ENCODE measurements at regions not wholly inside any gene's neighbourhood (a gene's known extent, or its start where the extent isn't known, plus 50 kb on each side); places are given as distances from the start of the nearest gene placed in this dataset.
"Not testable (repeated sequence)": the region's sequence is repeated elsewhere in the genome, so short reads cannot be mapped to it uniquely, and the experiment has no call there.

GRCh38 chr9:90523958-90524357, 118.7 kb downstream of the DIRAS2 start:
- DNase-seq (ENCODE audit: low read depth) = no peak
- no peak for TF ChIP-seq CTCF (IDR thresholded peaks at IDR 0.05; ENCODE audit: low read length, missing control alignments)
- H3K4me3 ChIP-seq (replicated peaks; ENCODE audit: low read depth, low read length) = no peak overlapping the region

GRCh38 chr9:90526386-90526785, 116.2 kb downstream of the DIRAS2 start:
- H3K4me3 ChIP-seq (replicated peaks; ENCODE audit: low read depth, low read length) = no peak overlapping the region
- DNase-seq (ENCODE audit: low read depth) = no peak
- no peak for TF ChIP-seq CTCF (IDR thresholded peaks at IDR 0.05; ENCODE audit: low read length, missing control alignments)

GRCh38 chr9:90536094-90536493, 106.5 kb downstream of the DIRAS2 start:
- not testable (repeated sequence) for H3K4me3 ChIP-seq (replicated peaks; ENCODE audit: low read depth, low read length); DNase-seq (ENCODE audit: low read depth)

GRCh38 chr9:90538566-90538965, 104.1 kb downstream of the DIRAS2 start:
- no peak for TF ChIP-seq CTCF (IDR thresholded peaks at IDR 0.05; ENCODE audit: low read length, missing control alignments)
- DNase-seq (ENCODE audit: low read depth) = no peak
- no peak overlapping the region for H3K4me3 ChIP-seq (replicated peaks; ENCODE audit: low read depth, low read length)

GRCh38 chr9:90539286-90539685, 103.3 kb downstream of the DIRAS2 start:
- no peak for TF ChIP-seq CTCF (IDR thresholded peaks at IDR 0.05; ENCODE audit: low read length, missing control alignments)
- H3K4me3 ChIP-seq (replicated peaks; ENCODE audit: low read depth, low read length) = no peak overlapping the region
- no peak for DNase-seq (ENCODE audit: low read depth)

GRCh38 chr9:90540734-90541133, 101.9 kb downstream of the DIRAS2 start:
- H3K4me3 ChIP-seq (replicated peaks; ENCODE audit: low read depth, low read length) = no peak overlapping the region
- TF ChIP-seq CTCF (IDR thresholded peaks at IDR 0.05; ENCODE audit: low read length, missing control alignments) = no peak
- no peak for DNase-seq (ENCODE audit: low read depth)

- no peak for DNase-seq (ENCODE audit: low read depth)
- no peak overlapping the region for H3K4me3 ChIP-seq (replicated peaks; ENCODE audit: low read depth, low read length)
- TF ChIP-seq CTCF (IDR thresholded peaks at IDR 0.05; ENCODE audit: low read length, missing control alignments) = no peak
Observed at GRCh38 chr9:90544488-90544887, 98.1 kb downstream of the DIRAS2 start.

GRCh38 chr9:90546200-90546599, 96.4 kb downstream of the DIRAS2 start:
- no peak overlapping the region for H3K4me3 ChIP-seq (replicated peaks; ENCODE audit: low read depth, low read length)
- no peak for TF ChIP-seq CTCF (IDR thresholded peaks at IDR 0.05; ENCODE audit: low read length, missing control alignments)
- DNase-seq (ENCODE audit: low read depth) = peak; percentile 33
